ENCODE measurements at regions not wholly inside any gene's neighbourhood (a gene's known extent, or its start where the extent isn't known, plus 50 kb on each side); places are given as distances from the start of the nearest gene placed in this dataset.

DNA sequence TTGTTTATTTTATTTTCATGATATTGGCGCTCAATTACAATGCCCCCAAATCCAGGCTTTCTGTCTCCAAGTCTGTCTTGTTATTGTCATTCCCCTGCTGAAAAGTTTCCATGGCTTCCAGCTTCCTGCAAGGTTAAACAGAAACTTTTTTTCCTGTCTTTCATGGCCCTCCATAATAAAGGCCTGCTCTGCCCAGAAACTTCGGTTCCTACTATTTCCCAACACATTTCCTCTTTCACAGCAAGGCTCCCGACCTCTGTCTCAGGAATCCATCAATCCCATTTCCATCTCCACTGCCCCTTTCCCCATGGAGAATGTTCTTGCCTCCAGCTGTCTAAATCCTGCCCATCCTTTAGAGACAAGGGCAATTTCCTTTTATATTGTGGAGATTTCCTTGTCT, 365.2 kb upstream of the JARID2 start:
- Histone ChIP-seq H4K20me1 (ENCODE audit: insufficient read depth, low read length) (no peaks in the 10 kb centered on the region), H3K9me2 (replicated peaks; ENCODE audit: insufficient read depth, low read length) (no peaks in the 10 kb centered on the region), H3F3A (ENCODE audit: insufficient read depth, low read length) (no peaks in the 10 kb centered on the region), H3K36me3 (replicated peaks; ENCODE audit: insufficient read depth, low read length) (no peaks in the 10 kb centered on the region), H3K4me3 (ENCODE audit: low read length) (no peak overlapping the region), H2AFZ (ENCODE audit: low read length) (no peak overlapping the region), H3K9me3 (replicated peaks; ENCODE audit: insufficient read depth, low read length) (no peaks in the 10 kb centered on the region), H3K4me1 (ENCODE audit: low read length) (no peaks in the 10 kb centered on the region), H3K79me2 (ENCODE audit: low read length) (no peaks in the 10 kb centered on the region), H3K27ac (ENCODE audit: low read length) (no peak overlapping the region), H3K27me3 (replicated peaks; ENCODE audit: insufficient read depth, low read length) (no peaks in the 10 kb centered on the region), H3K4me2 (ENCODE audit: low read depth, low read length) (no peak overlapping the region), H3K9ac (ENCODE audit: low read length) (no peak overlapping the region)
- TF ChIP-seq, protein P1, sequence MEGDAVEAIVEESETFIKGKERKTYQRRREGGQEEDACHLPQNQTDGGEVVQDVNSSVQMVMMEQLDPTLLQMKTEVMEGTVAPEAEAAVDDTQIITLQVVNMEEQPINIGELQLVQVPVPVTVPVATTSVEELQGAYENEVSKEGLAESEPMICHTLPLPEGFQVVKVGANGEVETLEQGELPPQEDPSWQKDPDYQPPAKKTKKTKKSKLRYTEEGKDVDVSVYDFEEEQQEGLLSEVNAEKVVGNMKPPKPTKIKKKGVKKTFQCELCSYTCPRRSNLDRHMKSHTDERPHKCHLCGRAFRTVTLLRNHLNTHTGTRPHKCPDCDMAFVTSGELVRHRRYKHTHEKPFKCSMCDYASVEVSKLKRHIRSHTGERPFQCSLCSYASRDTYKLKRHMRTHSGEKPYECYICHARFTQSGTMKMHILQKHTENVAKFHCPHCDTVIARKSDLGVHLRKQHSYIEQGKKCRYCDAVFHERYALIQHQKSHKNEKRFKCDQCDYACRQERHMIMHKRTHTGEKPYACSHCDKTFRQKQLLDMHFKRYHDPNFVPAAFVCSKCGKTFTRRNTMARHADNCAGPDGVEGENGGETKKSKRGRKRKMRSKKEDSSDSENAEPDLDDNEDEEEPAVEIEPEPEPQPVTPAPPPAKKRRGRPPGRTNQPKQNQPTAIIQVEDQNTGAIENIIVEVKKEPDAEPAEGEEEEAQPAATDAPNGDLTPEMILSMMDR (IDR thresholded peaks at IDR 0.05; ENCODE audit: low read length) = no peak
- TF ChIP-seq EZH2 (optimal IDR thresholded peaks at IDR 0.05; ENCODE audit: low read depth, low read length) (no peak), EZH2phosphoT487 (IDR thresholded peaks at IDR 0.05; ENCODE audit: low read length) (no peak)
- DNase-seq = no peak

DNA sequence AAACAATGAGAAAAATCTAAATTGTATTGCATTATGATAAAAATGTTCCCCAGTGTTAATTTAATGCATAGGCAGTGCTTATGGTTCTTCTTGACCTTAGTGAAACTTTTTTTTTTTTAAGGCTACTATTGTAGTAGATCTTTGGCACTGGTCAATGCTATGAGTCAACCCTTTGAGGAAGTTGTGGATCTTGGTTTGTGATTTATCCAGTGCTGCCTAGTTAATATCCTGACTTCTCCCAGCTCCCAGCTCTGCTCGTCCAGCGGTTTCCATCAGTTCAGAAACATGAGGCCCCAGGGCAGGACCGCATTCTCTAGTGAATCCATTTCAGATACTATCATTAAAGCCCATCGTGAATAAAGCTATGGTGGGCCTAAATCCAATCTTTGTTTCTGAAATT, 364.5 kb upstream of the JARID2 start:
- Histone ChIP-seq H3K4me1 (ENCODE audit: low read length) (no peaks in the 10 kb centered on the region), H3K9me3 (replicated peaks; ENCODE audit: insufficient read depth, low read length) (no peaks in the 10 kb centered on the region), H3K9me2 (replicated peaks; ENCODE audit: insufficient read depth, low read length) (no peaks in the 10 kb centered on the region), H3K27ac (ENCODE audit: low read length) (no peak overlapping the region), H3K9ac (ENCODE audit: low read length) (no peak overlapping the region), H3K4me3 (ENCODE audit: low read length) (no peak overlapping the region), H3K36me3 (replicated peaks; ENCODE audit: insufficient read depth, low read length) (no peaks in the 10 kb centered on the region), H3K79me2 (ENCODE audit: low read length) (no peaks in the 10 kb centered on the region), H4K20me1 (ENCODE audit: insufficient read depth, low read length) (no peaks in the 10 kb centered on the region), H3K27me3 (replicated peaks; ENCODE audit: insufficient read depth, low read length) (no peaks in the 10 kb centered on the region), H3F3A (ENCODE audit: insufficient read depth, low read length) (no peaks in the 10 kb centered on the region), H2AFZ (ENCODE audit: low read length) (no peak overlapping the region), H3K4me2 (ENCODE audit: low read depth, low read length) (no peak overlapping the region)
- TF ChIP-seq, protein P1 (IDR thresholded peaks at IDR 0.05; ENCODE audit: low read length) = no peak
- TF ChIP-seq EZH2phosphoT487 (IDR thresholded peaks at IDR 0.05; ENCODE audit: low read length) = no peak
- TF ChIP-seq EZH2 (optimal IDR thresholded peaks at IDR 0.05; ENCODE audit: low read depth, low read length) = no peak
- no peak for DNase-seq

DNA sequence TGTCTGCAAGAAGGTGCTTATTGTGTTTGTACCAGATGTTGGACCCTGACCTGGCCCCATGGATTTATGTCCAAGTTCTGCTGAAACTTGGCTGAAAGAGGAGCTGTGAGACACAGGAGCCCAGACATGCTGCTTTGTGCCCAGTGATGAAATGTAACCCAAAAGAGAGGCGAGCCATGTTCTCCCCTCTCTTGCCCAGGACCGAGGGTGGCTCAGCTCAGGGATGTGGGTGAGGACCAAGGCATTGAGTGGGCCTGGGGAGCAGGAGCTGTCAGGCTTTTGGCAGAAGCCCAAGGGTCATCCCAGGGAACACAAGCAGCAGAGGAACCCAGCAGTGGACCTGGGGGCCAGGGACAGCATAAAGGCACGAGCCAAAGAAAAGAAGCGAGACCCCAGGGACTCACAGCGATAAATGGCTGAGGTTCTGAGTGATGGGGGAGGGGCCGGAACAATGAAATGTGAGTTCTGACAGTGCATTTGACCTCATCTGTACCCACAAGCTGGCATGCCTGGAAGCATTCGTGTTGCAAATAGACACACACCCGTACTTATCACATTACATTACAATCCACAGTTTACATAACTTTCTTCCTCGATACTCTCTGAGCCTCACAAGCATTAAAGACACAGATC, 363.4 kb upstream of the JARID2 start:
- Histone ChIP-seq H3K9ac (ENCODE audit: low read length) (no peak overlapping the region), H3K9me3 (replicated peaks; ENCODE audit: insufficient read depth, low read length) (no peaks in the 10 kb centered on the region), H3F3A (ENCODE audit: insufficient read depth, low read length) (no peaks in the 10 kb centered on the region), H3K4me1 (ENCODE audit: low read length) (no peaks in the 10 kb centered on the region), H3K79me2 (ENCODE audit: low read length) (no peaks in the 10 kb centered on the region), H3K9me2 (replicated peaks; ENCODE audit: insufficient read depth, low read length) (no peaks in the 10 kb centered on the region), H4K20me1 (ENCODE audit: insufficient read depth, low read length) (no peaks in the 10 kb centered on the region), H3K4me3 (ENCODE audit: low read length) (no peak overlapping the region), H3K36me3 (replicated peaks; ENCODE audit: insufficient read depth, low read length) (no peaks in the 10 kb centered on the region), H3K27me3 (replicated peaks; ENCODE audit: insufficient read depth, low read length) (no peaks in the 10 kb centered on the region), H3K27ac (ENCODE audit: low read length) (no peak overlapping the region), H3K4me2 (ENCODE audit: low read depth, low read length) (no peak overlapping the region), H2AFZ (ENCODE audit: low read length) (no peak overlapping the region)
- DNase-seq = no peak
- TF ChIP-seq EZH2phosphoT487 (IDR thresholded peaks at IDR 0.05; ENCODE audit: low read length) (no peak), EZH2 (optimal IDR thresholded peaks at IDR 0.05; ENCODE audit: low read depth, low read length) (no peak)
- TF ChIP-seq, protein P1 (IDR thresholded peaks at IDR 0.05; ENCODE audit: low read length) = no peak

Measured in MM.1S (cell line).